DND-41 (cell line): ENCODE measurements at regions not wholly inside any gene's neighbourhood (a gene's known extent, or its start where the extent isn't known, plus 50 kb on each side); places are given as distances from the start of the nearest gene placed in this dataset.

Experiments
- CTCF ChIP-seq: IDR thresholded peaks from 2 replicates; pipeline ENCODE4 v1.5.1; 2012; ENCODE audit warnings: borderline replicate concordance, low read length, moderate library complexity, mild to moderate bottlenecking; ENCODE audit not compliant: poor library complexity, severe bottlenecking; ENCODE audit errors: extremely low read depth
- EZH2 ChIP-seq: IDR thresholded peaks from 3 replicates; pipeline ENCODE4 v1.6.1; 2012; ENCODE audit warnings: borderline replicate concordance, low read depth, mild to moderate bottlenecking, moderate library complexity, low read length, inconsistent platforms; ENCODE audit not compliant: severe bottlenecking

- no peak for TF ChIP-seq CTCF
- TF ChIP-seq EZH2: no peak
Observed at GRCh38 chr2:220227266-220227920, 600.0 kb downstream of the SLC4A3 start.
